Astrocyte of the spinal cord (primary cell): ENCODE measurements at regions not wholly inside any gene's neighbourhood (a gene's known extent, or its start where the extent isn't known, plus 50 kb on each side); places are given as distances from the start of the nearest gene placed in this dataset.

Experiments
- DNase-seq: peaks from one replicate; pipeline ENCODE4 v3.0.0; 2011; ENCODE audit warnings: low read depth, low spot score
- H3K4me3 ChIP-seq: 2 replicates; pipeline ENCODE4 v1.5.1; 2011; ENCODE audit warnings: low read depth, mild to moderate bottlenecking, low read length, moderate library complexity
- in situ Hi-C: cut with HindIII; loops from 2 replicates; pipeline ENCODE4 v1.10.0; 2017; ENCODE audit warnings: low sequenced_read_pairs
- TF ChIP-seq, protein P1 (sequence below): IDR thresholded peaks from 2 replicates; pipeline ENCODE4 v1.5.1; 2012; ENCODE audit warnings: low read depth, mild to moderate bottlenecking, low read length, inconsistent platforms

DNA sequence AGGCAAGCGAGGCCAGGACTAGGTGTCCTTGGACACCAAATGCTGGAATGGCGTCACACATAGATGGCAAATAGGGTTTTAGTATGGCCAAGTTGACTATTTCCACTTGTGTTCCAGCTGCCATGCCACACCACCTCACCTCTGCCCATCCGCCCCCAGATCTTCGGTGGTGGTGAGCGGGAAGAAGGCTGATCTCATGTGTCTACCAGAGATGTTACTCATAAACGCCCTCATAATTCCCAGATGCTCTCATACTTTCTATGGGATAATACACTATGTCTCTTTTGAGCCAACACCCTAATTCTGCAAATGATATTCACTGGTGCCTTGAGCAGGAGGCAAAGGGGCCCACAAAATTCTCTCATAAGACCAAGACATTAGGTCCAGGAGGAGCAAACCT, 281.1 kb upstream of the FN1 start:
- in situ Hi-C loops = no loop called here
- DNase-seq = no peak
- TF ChIP-seq, protein P1, sequence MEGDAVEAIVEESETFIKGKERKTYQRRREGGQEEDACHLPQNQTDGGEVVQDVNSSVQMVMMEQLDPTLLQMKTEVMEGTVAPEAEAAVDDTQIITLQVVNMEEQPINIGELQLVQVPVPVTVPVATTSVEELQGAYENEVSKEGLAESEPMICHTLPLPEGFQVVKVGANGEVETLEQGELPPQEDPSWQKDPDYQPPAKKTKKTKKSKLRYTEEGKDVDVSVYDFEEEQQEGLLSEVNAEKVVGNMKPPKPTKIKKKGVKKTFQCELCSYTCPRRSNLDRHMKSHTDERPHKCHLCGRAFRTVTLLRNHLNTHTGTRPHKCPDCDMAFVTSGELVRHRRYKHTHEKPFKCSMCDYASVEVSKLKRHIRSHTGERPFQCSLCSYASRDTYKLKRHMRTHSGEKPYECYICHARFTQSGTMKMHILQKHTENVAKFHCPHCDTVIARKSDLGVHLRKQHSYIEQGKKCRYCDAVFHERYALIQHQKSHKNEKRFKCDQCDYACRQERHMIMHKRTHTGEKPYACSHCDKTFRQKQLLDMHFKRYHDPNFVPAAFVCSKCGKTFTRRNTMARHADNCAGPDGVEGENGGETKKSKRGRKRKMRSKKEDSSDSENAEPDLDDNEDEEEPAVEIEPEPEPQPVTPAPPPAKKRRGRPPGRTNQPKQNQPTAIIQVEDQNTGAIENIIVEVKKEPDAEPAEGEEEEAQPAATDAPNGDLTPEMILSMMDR = no peak
- H3K4me3 ChIP-seq = no peak overlapping the region

DNA sequence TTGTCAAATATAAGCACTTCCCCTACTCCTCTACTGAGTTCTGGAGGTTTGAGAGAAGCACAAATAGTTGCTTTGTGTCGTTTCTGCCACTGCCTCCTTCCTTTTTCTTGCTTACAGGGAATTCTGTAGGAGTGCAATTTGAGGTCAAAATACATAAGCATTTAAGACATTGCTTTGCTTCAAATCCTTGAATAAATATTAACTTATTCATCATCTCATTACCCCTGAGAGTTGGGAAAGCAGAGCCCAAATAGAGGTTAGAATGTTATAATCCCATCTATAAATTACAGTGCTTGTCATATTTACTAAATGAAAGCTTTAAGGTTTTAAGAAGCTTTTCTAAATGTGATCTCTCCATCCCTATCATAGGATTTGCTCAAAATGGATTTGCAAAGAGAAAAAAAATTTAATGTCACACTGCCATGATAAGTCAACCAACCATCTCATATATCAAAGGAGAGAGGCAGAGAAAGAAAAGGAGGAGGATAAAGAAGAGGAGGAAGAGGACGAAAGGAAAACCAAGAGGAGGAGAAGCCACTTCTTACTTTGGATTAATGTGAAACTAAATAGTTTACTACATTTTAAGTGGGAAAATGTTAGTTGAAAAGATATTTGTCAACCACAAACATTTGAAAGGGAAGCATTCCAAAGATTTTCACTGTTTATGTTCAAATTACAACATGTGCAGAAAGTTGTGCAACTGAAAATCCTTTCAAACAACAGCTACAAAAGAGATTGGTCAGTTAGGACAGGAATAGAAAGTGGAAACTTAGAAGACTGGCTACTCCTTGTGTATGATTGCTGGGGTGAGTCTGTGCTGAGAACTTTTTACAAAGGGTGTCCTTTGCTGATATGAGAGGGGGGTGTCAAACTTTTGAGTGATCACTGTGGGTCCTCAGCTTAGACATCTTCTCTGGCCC, 277.3 kb upstream of the FN1 start:
- H3K4me3 ChIP-seq = no peak overlapping the region
- in situ Hi-C loops = no loop called here
- TF ChIP-seq, protein P1 = no peak
- peak; percentile 80 for DNase-seq

DNA sequence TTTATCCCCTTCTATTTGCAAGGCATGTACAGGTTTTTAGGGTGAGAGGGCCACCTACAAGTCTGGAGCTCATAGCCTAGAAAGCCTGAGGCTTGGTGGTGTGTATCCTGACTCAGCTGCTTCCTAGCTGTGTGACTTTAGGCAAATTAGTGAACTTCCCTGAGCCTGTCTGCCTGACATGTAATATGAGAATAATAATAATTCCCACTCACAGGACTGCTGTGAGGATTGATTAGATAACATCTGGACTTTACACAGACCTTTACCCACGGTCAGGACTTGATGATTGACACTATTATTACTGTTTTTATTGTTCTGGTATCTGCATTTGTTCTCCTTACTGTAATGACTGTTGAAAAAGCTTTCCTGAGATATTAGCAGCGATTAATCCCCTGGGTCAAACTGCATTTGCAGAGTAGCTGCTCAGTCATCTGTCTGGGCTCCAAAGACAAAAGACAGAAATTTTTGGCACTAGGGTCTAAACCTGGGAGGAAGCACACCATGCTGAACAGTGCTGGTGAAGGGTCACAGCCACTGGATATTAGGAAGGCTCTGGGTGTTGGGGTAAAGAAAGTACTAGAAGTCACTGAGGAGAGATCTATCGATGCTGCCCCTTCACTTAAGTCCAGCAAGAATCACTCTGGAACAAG, 276.5 kb upstream of the FN1 start:
- in situ Hi-C loops = no loop called here
- no peak overlapping the region for H3K4me3 ChIP-seq
- DNase-seq = no peak
- TF ChIP-seq, protein P1 = no peak

DNA sequence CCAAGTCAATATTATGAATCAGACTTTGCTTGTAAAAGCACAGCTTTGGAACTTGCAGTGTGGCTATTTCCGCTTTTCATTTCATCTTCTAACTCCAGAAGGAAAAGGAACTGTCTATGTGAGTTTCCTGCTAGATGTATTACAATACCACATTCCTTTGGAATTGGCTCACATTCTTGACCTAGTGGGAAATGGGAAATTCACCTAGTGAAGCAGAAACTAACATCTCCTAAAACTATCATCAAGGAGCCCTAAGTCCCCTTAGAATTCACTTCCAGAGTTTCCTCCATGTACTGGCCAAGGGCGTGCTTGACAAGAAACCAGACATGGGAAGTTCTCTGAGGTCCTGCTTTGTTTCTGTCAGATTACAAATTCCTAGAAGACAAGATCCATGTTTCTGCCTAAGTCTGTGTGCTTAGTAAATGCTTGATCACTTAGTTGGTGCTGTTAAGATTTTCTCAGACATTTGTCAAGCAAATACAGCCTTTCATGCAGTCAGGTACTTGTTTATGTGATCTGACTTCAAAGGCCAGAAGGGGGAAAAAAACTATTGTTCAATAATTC, 275.7 kb upstream of the FN1 start:
- no peak overlapping the region for H3K4me3 ChIP-seq
- peak; percentile 68 for DNase-seq
- in situ Hi-C loops = no loop called here

DNA sequence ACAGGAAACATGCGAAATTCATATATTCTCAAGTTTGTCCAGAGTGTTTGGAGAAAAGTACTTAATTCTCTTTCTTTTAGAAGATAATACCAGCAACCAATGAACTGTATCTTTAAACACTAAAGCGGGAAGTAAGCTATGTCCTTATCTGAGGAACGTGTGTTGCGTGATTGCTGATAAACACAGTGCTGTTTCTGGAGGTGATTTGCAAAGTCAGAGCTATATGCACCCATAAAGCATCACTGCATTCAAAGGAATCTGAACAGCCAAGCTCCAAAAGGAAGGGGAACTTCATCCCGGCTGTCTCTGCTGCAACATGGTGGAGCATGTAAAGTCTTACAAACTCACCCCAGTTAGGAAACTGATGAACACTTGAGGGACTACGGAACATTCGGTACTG, 271.7 kb upstream of the FN1 start:
- DNase-seq = no peak
- TF ChIP-seq, protein P1 = no peak
- no peak overlapping the region for H3K4me3 ChIP-seq
- in situ Hi-C loops = no loop called here

More for the DNA sequence above, 275.7 kb upstream of the FN1 start:
- TF ChIP-seq, protein P1 = no peak

DNA sequence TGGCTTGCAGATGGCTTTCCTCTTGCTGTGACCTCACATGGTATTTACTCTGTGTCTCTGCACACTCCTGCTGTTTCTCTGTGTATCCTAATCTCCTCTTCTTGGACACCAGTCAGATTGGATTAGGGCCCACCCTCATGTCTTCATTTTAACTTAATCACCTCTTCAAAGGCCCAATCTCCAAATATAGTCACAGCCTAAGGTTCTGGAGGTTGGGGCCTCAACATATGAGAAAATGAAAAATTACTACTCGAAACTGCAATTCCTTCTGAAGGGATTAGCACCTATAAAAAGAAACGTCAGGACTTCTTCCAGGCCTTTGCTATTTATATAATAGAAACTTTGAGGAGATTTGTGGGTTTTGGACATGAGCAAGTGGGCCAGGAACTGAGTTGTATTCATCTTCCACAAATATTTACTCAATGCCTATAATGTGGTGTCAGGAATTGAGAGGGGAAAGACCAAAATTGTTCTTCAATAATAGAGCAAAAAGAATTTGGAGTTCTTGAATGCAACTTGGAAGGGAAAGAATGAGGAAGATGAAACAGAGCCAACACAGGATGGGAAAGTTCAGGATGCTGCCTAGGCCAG, 270.0 kb upstream of the FN1 start:
- in situ Hi-C loops = no loop called here
- peak; percentile 47 for DNase-seq
- TF ChIP-seq, protein P1 = no peak
- no peak overlapping the region for H3K4me3 ChIP-seq
